Stimulated activated CD8-positive, alpha-beta memory T cell treated with anti-CD3 and anti-CD28 coated beads, Interleukin-4, amount 100 ng/mL, for 48 hours (primary cell): ENCODE measurements at regions not wholly inside any gene's neighbourhood (a gene's known extent, or its start where the extent isn't known, plus 50 kb on each side); places are given as distances from the start of the nearest gene placed in this dataset.
"Not testable (repeated sequence)": the region's sequence is repeated elsewhere in the genome, so short reads cannot be mapped to it uniquely, and the experiment has no call there.

ENCODE experiments used
- DNase-seq: peaks from one replicate; pipeline ENCODE4 v3.0.0-alpha.2; 2020

GRCh38 chr5:68066277-68066955 lies 149.1 kb upstream of the PIK3R1 start:
- no peak for DNase-seq

GRCh38 chr5:68065321-68065720 lies 150.2 kb upstream of the PIK3R1 start:
- DNase-seq = not testable (repeated sequence)

GRCh38 chr5:68060382-68060781 lies 155.2 kb upstream of the PIK3R1 start:
- DNase-seq = no peak

GRCh38 chr5:68057191-68057590 lies 158.4 kb upstream of the PIK3R1 start:
- no peak for DNase-seq

- DNase-seq = no peak
Observed at GRCh38 chr5:68055686-68056085, 159.9 kb upstream of the PIK3R1 start.

- DNase-seq = no peak
Observed at GRCh38 chr5:68054638-68055037, 160.9 kb upstream of the PIK3R1 start.

- DNase-seq = no peak
Observed at GRCh38 chr5:68053202-68053601, 162.4 kb upstream of the PIK3R1 start.

GRCh38 chr5:68049053-68049713 lies 166.4 kb upstream of the PIK3R1 start:
- no peak for DNase-seq

- DNase-seq = no peak
Observed at GRCh38 chr5:68048516-68048915, 167.0 kb upstream of the PIK3R1 start.

- not testable (repeated sequence) for DNase-seq
Observed at GRCh38 chr5:68048054-68048453, 167.5 kb upstream of the PIK3R1 start.

GRCh38 chr5:68047035-68047434 lies 168.5 kb upstream of the PIK3R1 start:
- no peak for DNase-seq

GRCh38 chr5:68046445-68046844 lies 169.1 kb upstream of the PIK3R1 start:
- DNase-seq = no peak

GRCh38 chr5:68041293-68041692 lies 174.3 kb upstream of the PIK3R1 start:
- DNase-seq = no peak

GRCh38 chr5:68037546-68037945 lies 178.0 kb upstream of the PIK3R1 start:
- DNase-seq = no peak

GRCh38 chr5:68033961-68034571 lies 181.5 kb upstream of the PIK3R1 start:
- no peak for DNase-seq

- DNase-seq = no peak
Observed at GRCh38 chr5:68033029-68033428, 182.5 kb upstream of the PIK3R1 start.

GRCh38 chr5:68032216-68032762 lies 183.3 kb upstream of the PIK3R1 start:
- DNase-seq = no peak

- no peak for DNase-seq
Observed at GRCh38 chr5:68028131-68028727, 187.3 kb upstream of the PIK3R1 start.

GRCh38 chr5:68027519-68027918 lies 188.0 kb upstream of the PIK3R1 start:
- DNase-seq = no peak

- DNase-seq = no peak
Observed at GRCh38 chr5:68026092-68026885, 189.3 kb upstream of the PIK3R1 start.

GRCh38 chr5:68024426-68024825 lies 191.1 kb upstream of the PIK3R1 start:
- no peak for DNase-seq

- DNase-seq = no peak
Observed at GRCh38 chr5:68021916-68022315, 193.6 kb upstream of the PIK3R1 start.

GRCh38 chr5:68021227-68021626 lies 194.3 kb upstream of the PIK3R1 start:
- DNase-seq = no peak
